ENCODE measurements at regions not wholly inside any gene's neighbourhood (a gene's known extent, or its start where the extent isn't known, plus 50 kb on each side); places are given as distances from the start of the nearest gene placed in this dataset.

GRCh38 chr1:114227059-114227458 is 73.4 kb upstream of the SYT6 start:
- DNase-seq (ENCODE audit: low read depth in 2 of 2) = no peak
- H3K4me3 ChIP-seq (replicated peaks in 1 of 2; ENCODE audit: low read depth in 2 of 2, low read length in 2 of 2) = no peak overlapping the region
- no peak for TF ChIP-seq CTCF (IDR thresholded peaks at IDR 0.05; ENCODE audit: low read depth, low read length)

GRCh38 chr1:114224196-114224907 is 70.7 kb upstream of the SYT6 start:
- TF ChIP-seq CTCF (IDR thresholded peaks at IDR 0.05; ENCODE audit: low read depth, low read length) = no peak
- DNase-seq (ENCODE audit: low read depth in 2 of 2) = peak in 1 of 2 donors; percentile 50
- H3K4me3 ChIP-seq (replicated peaks in 1 of 2; ENCODE audit: low read depth in 2 of 2, low read length in 2 of 2) = no peak overlapping the region

- TF ChIP-seq CTCF (IDR thresholded peaks at IDR 0.05; ENCODE audit: low read depth, low read length) = no peak
- H3K4me3 ChIP-seq (replicated peaks in 1 of 2; ENCODE audit: low read depth in 2 of 2, low read length in 2 of 2) = no peak overlapping the region
- DNase-seq (ENCODE audit: low read depth in 2 of 2) = no peak
These were observed 69.3 kb upstream of the SYT6 start for GRCh38 chr1:114222920-114223319.

GRCh38 chr1:114219172-114219868 is 65.7 kb upstream of the SYT6 start:
- DNase-seq (ENCODE audit: low read depth in 2 of 2) = peak; percentile 9 to 36
- H3K4me3 ChIP-seq (replicated peaks in 1 of 2; ENCODE audit: low read depth in 2 of 2, low read length in 2 of 2) = no peak overlapping the region
- peak; percentile 14 for TF ChIP-seq CTCF (IDR thresholded peaks at IDR 0.05; ENCODE audit: low read depth, low read length)

- TF ChIP-seq CTCF (IDR thresholded peaks at IDR 0.05; ENCODE audit: low read depth, low read length) = no peak
- no peak for DNase-seq (ENCODE audit: low read depth in 2 of 2)
- no peak overlapping the region for H3K4me3 ChIP-seq (replicated peaks in 1 of 2; ENCODE audit: low read depth in 2 of 2, low read length in 2 of 2)
These were observed 64.9 kb upstream of the SYT6 start for GRCh38 chr1:114218361-114219171.

- DNase-seq (ENCODE audit: low read depth in 2 of 2) = no peak
- no peak overlapping the region for H3K4me3 ChIP-seq (replicated peaks in 1 of 2; ENCODE audit: low read depth in 2 of 2, low read length in 2 of 2)
- no peak for TF ChIP-seq CTCF (IDR thresholded peaks at IDR 0.05; ENCODE audit: low read depth, low read length)
These were observed 62.9 kb upstream of the SYT6 start for GRCh38 chr1:114216431-114217173.
